ENCODE measurements at regions not wholly inside any gene's neighbourhood (a gene's known extent, or its start where the extent isn't known, plus 50 kb on each side); places are given as distances from the start of the nearest gene placed in this dataset.
A peak's percentile ranks its signal among the peaks of the same experiment; 100 is the strongest.

GRCh38 chr5:74063346-74063745 is 437.4 kb downstream of the ARHGEF28 start:
- Histone ChIP-seq H3K27me3 (no peaks in the 10 kb centered on the region), H3K4me1 (ENCODE audit: low read depth) (no peaks in the 10 kb centered on the region), H3K36me3 (no peaks in the 10 kb centered on the region), H3K9me3 (ENCODE audit: low read depth) (no peaks in the 10 kb centered on the region), H3K4me3 (no peak overlapping the region), H3K27ac (no peak overlapping the region)
- no peak for DNase-seq (ENCODE audit: low read depth in 1 of 2, low spot score in 1 of 2)
- no peak for TF ChIP-seq CTCF (IDR thresholded peaks at IDR 0.05; ENCODE audit: low read depth, low read length)

GRCh38 chr5:74061292-74061691 is 435.3 kb downstream of the ARHGEF28 start:
- no peak for TF ChIP-seq CTCF (IDR thresholded peaks at IDR 0.05; ENCODE audit: low read depth, low read length)
- Histone ChIP-seq H3K4me3 (no peak overlapping the region), H3K27ac (no peak overlapping the region), H3K9me3 (ENCODE audit: low read depth) (no peaks in the 10 kb centered on the region), H3K4me1 (ENCODE audit: low read depth) (no peaks in the 10 kb centered on the region), H3K36me3 (no peaks in the 10 kb centered on the region), H3K27me3 (no peaks in the 10 kb centered on the region)
- DNase-seq (ENCODE audit: low read depth in 1 of 2, low spot score in 1 of 2) = no peak

GRCh38 chr5:74059706-74060105 is 433.7 kb downstream of the ARHGEF28 start:
- Histone ChIP-seq H3K4me1 (ENCODE audit: low read depth) (no peaks in the 10 kb centered on the region), H3K9me3 (ENCODE audit: low read depth) (no peaks in the 10 kb centered on the region), H3K36me3 (no peaks in the 10 kb centered on the region), H3K4me3 (no peak overlapping the region), H3K27ac (no peak overlapping the region), H3K27me3 (no peaks in the 10 kb centered on the region)
- DNase-seq (ENCODE audit: low read depth in 1 of 2, low spot score in 1 of 2) = no peak
- no peak for TF ChIP-seq CTCF (IDR thresholded peaks at IDR 0.05; ENCODE audit: low read depth, low read length)

DNA sequence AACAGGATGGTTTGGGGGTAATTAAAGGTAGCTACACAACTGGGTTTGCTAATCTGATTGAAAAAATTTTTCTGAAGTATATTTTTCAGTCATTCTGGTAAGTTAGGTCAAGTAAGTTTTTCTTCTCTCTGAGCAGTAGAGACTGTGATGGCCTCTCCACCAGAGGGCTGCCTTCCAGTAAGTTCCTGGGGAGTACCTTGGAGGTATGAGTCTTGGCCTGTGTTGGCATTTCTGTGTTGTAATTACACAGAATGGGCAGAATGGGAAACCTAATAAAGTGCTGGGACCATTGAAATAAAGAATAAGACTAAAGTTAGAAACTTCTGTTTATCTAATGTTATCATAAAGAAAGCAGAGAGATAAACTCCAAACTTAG is 430.8 kb downstream of the ARHGEF28 start:
- no peaks in the 10 kb centered on the region for H3K4me1 ChIP-seq (ENCODE audit: low read depth)
- H3K9me3 ChIP-seq (ENCODE audit: low read depth) = no peaks in the 10 kb centered on the region
- no peak overlapping the region for H3K27ac ChIP-seq
- H3K27me3 ChIP-seq = no peaks in the 10 kb centered on the region
- peak; percentile 51 for TF ChIP-seq CTCF (IDR thresholded peaks at IDR 0.05; ENCODE audit: low read depth, low read length)
- no peaks in the 10 kb centered on the region for H3K36me3 ChIP-seq
- DNase-seq (ENCODE audit: low read depth in 1 of 2, low spot score in 1 of 2) = peak; percentile 31 to 55
- no peak overlapping the region for H3K4me3 ChIP-seq

DNA sequence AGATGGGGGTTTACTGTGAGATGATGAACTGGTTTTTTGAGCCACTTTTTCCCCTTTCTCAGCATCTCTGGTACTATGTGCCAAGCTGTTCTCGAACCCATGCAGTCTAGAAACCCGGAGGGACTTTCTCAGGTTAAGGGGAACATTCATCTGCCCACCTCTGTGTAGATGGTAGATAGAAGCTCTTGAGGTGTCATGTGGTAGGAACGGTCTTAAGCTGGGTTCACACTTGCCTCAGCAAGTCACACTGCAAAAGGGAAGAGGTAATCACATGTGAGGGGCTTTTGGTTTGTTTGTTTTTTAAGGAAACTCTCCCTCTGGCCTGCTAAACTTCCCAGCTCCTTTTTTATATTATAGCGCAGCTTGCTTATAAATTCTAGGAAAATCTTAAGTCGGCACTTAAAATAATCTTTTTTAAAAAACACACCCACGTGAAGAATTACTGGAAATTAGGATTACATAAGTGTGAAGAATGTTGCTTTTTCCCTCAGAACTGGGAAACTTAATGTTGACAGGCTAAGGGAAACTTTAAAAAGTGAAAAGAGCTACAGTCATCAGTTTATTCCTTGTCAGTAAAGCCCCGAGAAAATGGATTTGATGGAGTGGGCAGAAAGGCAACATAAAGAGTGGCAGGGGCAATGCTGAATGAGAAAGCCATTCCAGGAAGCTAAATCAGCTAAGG is 430.3 kb downstream of the ARHGEF28 start:
- Histone ChIP-seq H3K4me1 (ENCODE audit: low read depth) (no peaks in the 10 kb centered on the region), H3K4me3 (no peak overlapping the region), H3K27me3 (no peaks in the 10 kb centered on the region), H3K36me3 (no peaks in the 10 kb centered on the region), H3K9me3 (ENCODE audit: low read depth) (no peaks in the 10 kb centered on the region), H3K27ac (no peak overlapping the region)
- no peak for DNase-seq (ENCODE audit: low read depth in 1 of 2, low spot score in 1 of 2)
- no peak for TF ChIP-seq CTCF (IDR thresholded peaks at IDR 0.05; ENCODE audit: low read depth, low read length)

All from cardiac muscle cell (in vitro differentiated cells and primary cell).